A673 (cell line): ENCODE measurements at regions not wholly inside any gene's neighbourhood (a gene's known extent, or its start where the extent isn't known, plus 50 kb on each side); places are given as distances from the start of the nearest gene placed in this dataset.
"Not testable (repeated sequence)": the region's sequence is repeated elsewhere in the genome, so short reads cannot be mapped to it uniquely, and the experiment has no call there.

ENCODE experiments used
- BruUV-seq: library from RNA; stranded (reverse); fragments of 400-500 nt; replicated peaks from 2 replicates; lab custom pipeline; 2021; lab: Mats Ljungman, UMichigan
- CTCF ChIA-PET: fragments of 300-600 bp; sonication (Branson Sonifier 250); formaldehyde crosslinking; loops from one replicate; lab custom pipeline; 2022; ENCODE audit warnings: antibody characterized with exemption; lab: Charles Lee
- POLR2A ChIA-PET: fragments of 300-600 bp; sonication (Branson Sonifier 250); formaldehyde crosslinking; loops from one replicate; lab custom pipeline; 2022; ENCODE audit warnings: antibody characterized with exemption; ENCODE audit not compliant: low non-redundant PET; lab: Charles Lee
- DNase-seq: peaks from one replicate; pipeline ENCODE4 v3.0.0-alpha.2; 2015; ENCODE audit warnings: low spot score
- H3K27ac ChIP-seq: fragments of 200-600 bp; sonication (generic); 2 replicates; pipeline ENCODE4 v1.5.1; 2016; ENCODE audit warnings: mixed run types, low read depth, mild to moderate bottlenecking, mixed read lengths, antibody characterized with exemption, low read length; ENCODE audit not compliant: poor library complexity, severe bottlenecking
- H3K27me3 ChIP-seq: fragments of 200-600 bp; sonication (generic); replicated peaks from 2 replicates; pipeline ENCODE4 v1.6.1; 2017; ENCODE audit warnings: mixed run types, low read depth, mild to moderate bottlenecking, mixed read lengths, antibody characterized with exemption, low read length; ENCODE audit not compliant: insufficient read depth, poor library complexity
- H3K36me3 ChIP-seq: fragments of 200-600 bp; sonication (generic); 2 replicates; pipeline ENCODE4 v1.6.1; 2016; ENCODE audit warnings: mixed run types, mild to moderate bottlenecking, mixed read lengths, antibody characterized with exemption, low read length; ENCODE audit not compliant: insufficient read depth, poor library complexity, severe bottlenecking
- H3K4me1 ChIP-seq: fragments of 200-600 bp; sonication (generic); 2 replicates; pipeline ENCODE4 v1.6.1; 2017; ENCODE audit warnings: mixed run types, mild to moderate bottlenecking, mixed read lengths, antibody characterized with exemption, low read length; ENCODE audit not compliant: insufficient read depth, poor library complexity, severe bottlenecking
- H3K4me3 ChIP-seq: fragments of 200-600 bp; sonication (generic); 2 replicates; pipeline ENCODE4 v1.5.1; 2016; ENCODE audit warnings: low read depth, mixed run types, mild to moderate bottlenecking, mixed read lengths, low read length; ENCODE audit not compliant: poor library complexity, severe bottlenecking
- H3K9me3 ChIP-seq: fragments of 200-600 bp; sonication (generic); 2 replicates; pipeline ENCODE4 v1.6.1; 2016; ENCODE audit warnings: mixed run types, low read depth, mild to moderate bottlenecking, mixed read lengths, antibody characterized with exemption, low read length; ENCODE audit not compliant: poor library complexity, severe bottlenecking
- CTCF ChIP-seq: fragments of 300-800, 200-600 bp; sonication (generic); conservative IDR thresholded peaks from 2 replicates; pipeline ENCODE4 v1.5.1; 2017; ENCODE audit warnings: low read depth, mild to moderate bottlenecking, antibody characterized with exemption, low read length, moderate library complexity, mixed read lengths
- EZH2 ChIP-seq: fragments of 200-600 bp; sonication (generic); IDR thresholded peaks from 2 replicates; pipeline ENCODE4 v1.6.1; 2017; ENCODE audit warnings: borderline replicate concordance, low read depth, mild to moderate bottlenecking, mixed read lengths, antibody characterized with exemption, low read length; ENCODE audit not compliant: poor library complexity, severe bottlenecking
- intact Hi-C: fragments of 100-400 bp; cut with micrococcal nuclease; formaldehyde crosslinking; loops from one replicate; pipeline ENCODE4 v1.10.0; 2022; ENCODE audit not compliant: unreplicated experiment

GRCh38 chr6:121731381-121731780 lies 295.9 kb downstream of the GJA1 start:
- intact Hi-C loops: no loop called here
- no peaks in the 10 kb centered on the region for H3K36me3 ChIP-seq
- peaks cover 5% of the 10 kb centered on the region for H3K9me3 ChIP-seq
- BruUV-seq: no TSS peak
- no peak overlapping the region for H3K4me3 ChIP-seq
- POLR2A ChIA-PET: no interaction called here
- no peak for TF ChIP-seq CTCF
- TF ChIP-seq EZH2: no peak
- DNase-seq: no peak
- H3K27me3 ChIP-seq: no peaks in the 10 kb centered on the region
- no peaks in the 10 kb centered on the region for H3K4me1 ChIP-seq
- H3K27ac ChIP-seq: no peak overlapping the region
- CTCF ChIA-PET: no interaction called here

GRCh38 chr6:121732641-121733040 lies 297.2 kb downstream of the GJA1 start:
- DNase-seq: no peak
- Histone ChIP-seq H3K27ac (no peak overlapping the region), H3K36me3 (no peaks in the 10 kb centered on the region), H3K9me3 (peaks cover 5% of the 10 kb centered on the region), H3K4me1 (no peaks in the 10 kb centered on the region), H3K27me3 (no peaks in the 10 kb centered on the region), H3K4me3 (no peak overlapping the region)
- intact Hi-C loops: no loop called here
- no TSS peak for BruUV-seq
- TF ChIP-seq EZH2 (no peak), CTCF (no peak)
- POLR2A ChIA-PET: no interaction called here
- CTCF ChIA-PET: no interaction called here

GRCh38 chr6:121733234-121733633 lies 297.8 kb downstream of the GJA1 start:
- BruUV-seq: no TSS peak
- intact Hi-C loops: no loop called here
- no peak for DNase-seq

GRCh38 chr6:121740188-121740587 lies 304.7 kb downstream of the GJA1 start:
- H3K4me3 ChIP-seq, BruUV-seq, POLR2A ChIA-PET, H3K27me3 ChIP-seq, CTCF ChIA-PET, H3K36me3 ChIP-seq, H3K9me3 ChIP-seq, intact Hi-C loops, H3K4me1 ChIP-seq, DNase-seq, H3K27ac ChIP-seq: not testable (repeated sequence)

More at GRCh38 chr6:121733234-121733633, 297.8 kb downstream of the GJA1 start:
- Histone ChIP-seq H3K4me1 (no peaks in the 10 kb centered on the region), H3K4me3 (no peak overlapping the region), H3K36me3 (no peaks in the 10 kb centered on the region), H3K27me3 (no peaks in the 10 kb centered on the region), H3K27ac (no peak overlapping the region), H3K9me3 (peaks cover 5% of the 10 kb centered on the region)
- CTCF ChIA-PET: no interaction called here
- TF ChIP-seq EZH2: no peak
- no peak for TF ChIP-seq CTCF
- POLR2A ChIA-PET: interaction anchor here (0.6 kb wide), 1 partner anchor 272 kb away, joined by 8 read pairs; no protein-coding TSS in a partner anchor
